Rectal smooth muscle tissue (tissue), 1 donor: ENCODE measurements at regions not wholly inside any gene's neighbourhood (a gene's known extent, or its start where the extent isn't known, plus 50 kb on each side); places are given as distances from the start of the nearest gene placed in this dataset.
A peak's percentile ranks its signal among the peaks of the same experiment; 100 is the strongest.

Source experiments
- H3K27ac ChIP-seq: one replicate; pipeline ENCODE4 v1.7.0; 2013; ENCODE audit warnings: low read depth, low read length, inconsistent platforms
- H3K27me3 ChIP-seq: one replicate; pipeline ENCODE4 v1.7.0; 2013; ENCODE audit warnings: low read length; ENCODE audit not compliant: control insufficient read depth, insufficient read depth
- H3K36me3 ChIP-seq: one replicate; pipeline ENCODE4 v1.7.0; 2013; ENCODE audit warnings: low read length; ENCODE audit not compliant: control insufficient read depth, insufficient read depth
- H3K4me1 ChIP-seq: one replicate; pipeline ENCODE4 v1.7.0; 2013; ENCODE audit warnings: low read length; ENCODE audit not compliant: control insufficient read depth, insufficient read depth
- H3K4me3 ChIP-seq: one replicate; pipeline ENCODE4 v1.7.0; 2013; ENCODE audit warnings: low read length
- H3K9ac ChIP-seq: one replicate; pipeline ENCODE4 v1.7.0; 2013; ENCODE audit warnings: low read length

- peaks cover 14% of the 10 kb centered on the region for H3K4me1 ChIP-seq
- H3K9ac ChIP-seq = no peak overlapping the region
- H3K4me3 ChIP-seq = no peak overlapping the region
- no peaks in the 10 kb centered on the region for H3K27me3 ChIP-seq
- no peak overlapping the region for H3K27ac ChIP-seq
- no peaks in the 10 kb centered on the region for H3K36me3 ChIP-seq
Observed at GRCh38 chr9:91486699-91487497, 63.3 kb upstream of the NFIL3 start.

GRCh38 chr9:91485006-91485405, 61.4 kb upstream of the NFIL3 start:
- Histone ChIP-seq H3K36me3 (no peaks in the 10 kb centered on the region), H3K4me1 (peaks cover 14% of the 10 kb centered on the region), H3K4me3 (no peak overlapping the region), H3K27ac (no peak overlapping the region), H3K27me3 (no peaks in the 10 kb centered on the region), H3K9ac (no peak overlapping the region)

DNA sequence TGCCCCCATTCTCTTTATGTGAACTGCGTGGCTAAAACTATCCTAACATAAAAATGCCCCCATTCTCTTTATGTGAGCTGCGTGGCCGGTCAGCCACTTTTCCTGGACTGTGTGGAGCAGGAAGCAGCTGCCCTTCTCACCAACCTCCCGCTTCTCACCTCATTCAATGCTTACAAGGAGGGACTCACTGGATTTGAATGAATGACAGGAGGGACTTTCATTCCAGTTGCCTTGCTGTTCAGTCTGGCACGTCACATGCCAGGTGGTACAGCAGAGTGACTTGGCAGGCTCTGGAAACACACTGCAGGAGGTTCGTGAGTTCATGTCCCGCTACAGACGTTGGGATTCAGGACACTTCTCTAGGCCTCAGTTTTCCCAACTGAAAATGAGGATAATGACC, 60.2 kb upstream of the NFIL3 start:
- H3K9ac ChIP-seq = no peak overlapping the region
- H3K36me3 ChIP-seq = no peaks in the 10 kb centered on the region
- H3K4me1 ChIP-seq = peaks cover 14% of the 10 kb centered on the region
- peak overlapping the region; percentile 83 for H3K27ac ChIP-seq
- no peak overlapping the region for H3K4me3 ChIP-seq
- no peaks in the 10 kb centered on the region for H3K27me3 ChIP-seq

DNA sequence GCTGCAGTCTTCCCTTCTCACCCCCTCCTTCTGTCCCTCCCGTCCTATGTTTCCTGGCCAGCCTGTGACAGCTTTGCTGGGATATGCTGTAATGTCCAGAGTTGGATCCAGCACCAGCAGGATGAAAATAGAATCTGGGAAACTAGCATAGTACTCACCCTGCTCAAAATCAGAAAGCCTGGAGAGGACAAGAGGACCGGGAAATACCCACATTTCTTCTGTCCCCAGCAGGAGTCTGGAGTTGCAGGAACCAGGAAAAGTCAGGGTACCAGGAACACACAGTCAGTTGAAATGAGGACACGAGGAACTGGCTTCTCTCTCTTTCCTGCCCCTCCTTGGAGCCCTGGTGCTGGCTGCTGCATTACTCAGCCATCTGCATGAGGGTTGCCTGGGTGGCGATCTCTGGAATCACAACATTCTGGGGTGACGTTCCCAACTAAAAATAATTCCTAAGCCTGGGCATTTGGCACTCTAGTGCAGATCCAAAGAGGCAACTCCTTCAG, 59.6 kb upstream of the NFIL3 start:
- H3K4me3 ChIP-seq = no peak overlapping the region
- H3K27ac ChIP-seq = peak overlapping the region; percentile 83

DNA sequence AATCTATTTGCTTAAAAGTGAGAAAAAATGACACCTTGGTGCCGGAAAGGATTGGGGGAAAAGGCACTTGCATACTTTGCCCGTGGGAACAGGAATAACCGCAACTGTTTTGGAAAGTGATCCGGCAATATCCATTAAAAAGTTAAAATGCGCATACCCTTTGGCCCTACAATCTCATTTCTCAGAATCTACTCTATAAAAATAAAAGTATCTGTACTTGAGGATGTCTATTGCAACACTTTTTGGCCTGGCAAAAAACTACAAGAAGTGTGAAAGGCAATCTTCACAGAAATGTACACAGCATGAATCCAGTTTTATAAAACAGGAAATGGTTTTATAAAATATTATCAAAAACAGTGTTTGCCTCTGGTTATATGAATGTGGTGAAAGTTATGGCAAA, 58.3 kb upstream of the NFIL3 start:
- Histone ChIP-seq H3K4me1 (peaks cover 14% of the 10 kb centered on the region), H3K9ac (no peak overlapping the region), H3K27ac (no peak overlapping the region), H3K36me3 (no peaks in the 10 kb centered on the region), H3K4me3 (no peak overlapping the region), H3K27me3 (no peaks in the 10 kb centered on the region)

More for the DNA sequence above, 59.6 kb upstream of the NFIL3 start:
- no peak overlapping the region for H3K9ac ChIP-seq
- H3K36me3 ChIP-seq = no peaks in the 10 kb centered on the region
- peaks cover 14% of the 10 kb centered on the region for H3K4me1 ChIP-seq
- H3K27me3 ChIP-seq = no peaks in the 10 kb centered on the region

DNA sequence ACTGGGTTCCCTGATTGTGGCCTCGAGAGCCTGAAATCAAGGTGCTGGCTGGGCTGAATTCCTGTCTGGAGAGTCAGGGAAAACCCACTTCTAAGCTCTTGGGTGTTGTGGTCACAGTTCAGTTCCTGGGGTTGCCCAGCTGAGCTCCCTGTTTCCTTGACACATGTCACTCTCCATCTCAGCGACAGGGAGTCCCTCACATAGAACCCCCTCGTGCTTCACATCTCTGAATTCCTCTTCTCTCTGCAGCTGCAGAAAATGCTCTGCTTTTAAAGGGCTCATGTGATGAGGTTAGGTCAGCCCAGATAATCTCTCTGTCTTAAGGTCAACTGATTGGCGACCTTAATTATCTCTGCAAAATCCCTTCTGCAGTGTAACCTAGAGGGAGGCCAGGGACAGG, 53.5 kb upstream of the NFIL3 start:
- H3K4me1 ChIP-seq = no peaks in the 10 kb centered on the region
- H3K27ac ChIP-seq = no peak overlapping the region
- no peaks in the 10 kb centered on the region for H3K36me3 ChIP-seq
- H3K27me3 ChIP-seq = no peaks in the 10 kb centered on the region
- H3K9ac ChIP-seq = no peak overlapping the region
- H3K4me3 ChIP-seq = no peak overlapping the region

DNA sequence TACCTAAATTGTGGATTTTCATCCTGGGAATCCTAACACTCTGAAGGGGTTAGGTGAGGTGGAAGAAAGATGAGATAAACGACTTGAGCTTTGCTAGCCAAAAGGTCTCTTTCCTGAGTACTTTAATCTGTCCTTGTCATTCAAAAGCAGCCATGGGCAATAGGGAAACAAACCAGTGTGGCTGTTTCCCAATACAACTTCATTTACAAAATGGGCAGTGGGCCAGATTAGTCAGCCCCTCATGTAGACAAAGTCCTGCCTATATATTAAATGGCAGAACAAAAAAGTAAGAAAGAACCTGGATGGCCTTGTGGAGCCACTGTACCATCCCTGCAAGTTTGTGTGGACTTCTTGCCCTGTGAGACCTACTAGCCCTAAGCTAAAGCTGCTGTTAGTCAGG, 51.0 kb upstream of the NFIL3 start:
- no peak overlapping the region for H3K9ac ChIP-seq
- H3K4me3 ChIP-seq = no peak overlapping the region
- H3K36me3 ChIP-seq = no peaks in the 10 kb centered on the region
- H3K27me3 ChIP-seq = no peaks in the 10 kb centered on the region
- H3K27ac ChIP-seq = no peak overlapping the region
- no peaks in the 10 kb centered on the region for H3K4me1 ChIP-seq
